ENCODE measurements at regions not wholly inside any gene's neighbourhood (a gene's known extent, or its start where the extent isn't known, plus 50 kb on each side); places are given as distances from the start of the nearest gene placed in this dataset.

GRCh38 chr5:71955723-71956122 lies 151.6 kb upstream of the MAP1B start:
- no peak for DNase-seq

- no peak for DNase-seq
Measured at GRCh38 chr5:71957292-71957898, 149.9 kb upstream of the MAP1B start.

GRCh38 chr5:71960195-71960594 lies 147.1 kb upstream of the MAP1B start:
- no peak for DNase-seq

DNA sequence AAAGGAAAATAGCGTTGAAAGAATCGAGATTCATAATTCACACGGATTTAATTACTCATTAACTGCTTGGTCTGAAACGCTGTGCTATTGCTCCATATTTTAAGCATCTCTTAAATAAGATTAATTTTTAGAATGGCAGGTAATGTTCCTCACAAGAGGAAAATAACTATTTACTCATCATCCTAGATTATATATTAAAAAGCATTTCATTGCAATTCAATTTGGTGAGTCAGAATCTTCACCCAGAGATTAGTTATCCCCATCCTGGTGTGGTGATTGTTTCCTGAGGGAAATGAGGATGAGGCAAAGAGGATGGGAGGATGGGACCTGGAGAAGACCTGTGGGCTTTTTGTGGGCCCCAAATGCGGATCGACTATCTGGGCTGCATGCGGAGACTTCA lies 145.5 kb upstream of the MAP1B start:
- no peak for DNase-seq

- no peak for DNase-seq
Measured at GRCh38 chr5:71969460-71969859, 137.8 kb upstream of the MAP1B start.

- DNase-seq = no peak
Measured at GRCh38 chr5:71971862-71972261, 135.4 kb upstream of the MAP1B start.

GRCh38 chr5:71972777-71973473 lies 134.3 kb upstream of the MAP1B start:
- DNase-seq = no peak

GRCh38 chr5:71973563-71973962 lies 133.7 kb upstream of the MAP1B start:
- no peak for DNase-seq

- no peak for DNase-seq
Measured at GRCh38 chr5:71974165-71974564, 133.1 kb upstream of the MAP1B start.

- DNase-seq = no peak
Measured at GRCh38 chr5:71974622-71975021, 132.7 kb upstream of the MAP1B start.

- DNase-seq = no peak
Measured at GRCh38 chr5:71976449-71976848, 130.8 kb upstream of the MAP1B start.

- no peak for DNase-seq
Measured at GRCh38 chr5:71977311-71977710, 130.0 kb upstream of the MAP1B start.

DNA sequence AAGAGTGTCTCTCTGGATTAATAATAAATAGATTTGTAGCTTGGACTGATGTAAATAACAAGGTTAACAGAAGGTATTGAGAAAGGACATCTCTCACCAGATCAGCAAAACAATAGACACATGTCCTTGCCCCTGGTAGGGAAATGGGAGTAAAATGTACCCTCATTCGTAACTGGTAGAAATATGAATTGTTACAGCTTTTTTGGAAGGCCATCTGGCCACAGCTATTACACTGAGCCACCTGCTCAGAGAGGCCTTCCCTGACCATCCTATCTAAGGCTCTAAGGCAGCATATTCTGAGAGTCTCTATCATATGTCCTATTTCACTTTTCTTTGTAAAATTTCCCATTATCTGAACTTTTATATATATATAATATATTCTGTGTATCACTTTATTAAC lies 129.1 kb upstream of the MAP1B start:
- DNase-seq = no peak

- no peak for DNase-seq
Measured at GRCh38 chr5:71982717-71983395, 124.4 kb upstream of the MAP1B start.

DNA sequence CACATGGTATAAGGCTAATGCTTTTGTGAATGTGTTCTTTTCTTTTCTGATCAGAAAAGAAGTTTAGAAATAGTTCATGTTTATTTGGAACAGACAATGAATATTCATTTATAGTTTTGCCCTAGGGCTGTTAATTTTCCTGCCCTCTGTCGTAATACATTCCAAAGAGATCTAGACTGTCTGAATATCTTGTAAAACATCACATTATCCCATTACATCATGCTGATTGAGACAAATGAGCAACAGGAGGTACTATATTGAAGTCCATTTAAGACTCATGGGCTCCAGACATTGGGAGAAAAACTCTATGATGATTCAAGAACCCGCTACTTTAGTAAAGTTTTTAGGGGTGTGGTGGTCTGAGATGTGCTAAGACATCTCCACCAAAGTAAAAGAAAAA lies 121.2 kb upstream of the MAP1B start:
- DNase-seq = no peak

- DNase-seq = no peak
Measured at GRCh38 chr5:71988808-71989207, 118.5 kb upstream of the MAP1B start.

DNA sequence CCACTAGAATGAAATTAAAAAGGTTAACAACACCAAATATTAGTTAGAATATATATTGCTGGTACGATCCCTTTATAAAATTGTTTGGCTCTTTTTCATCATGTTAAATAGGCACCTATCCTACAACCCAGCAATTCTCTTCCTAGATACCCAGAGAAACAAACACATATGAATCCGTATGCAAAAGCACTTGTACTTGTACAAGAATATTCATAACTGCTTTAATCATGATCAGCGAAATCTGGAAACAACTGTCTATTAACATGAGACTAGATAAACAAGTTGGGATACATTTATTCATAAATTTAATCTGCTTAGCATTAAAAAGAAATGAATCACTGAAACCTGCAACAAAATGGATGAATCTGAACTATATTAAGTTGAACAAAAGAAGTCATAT lies 113.7 kb upstream of the MAP1B start:
- DNase-seq = no peak

- no peak for DNase-seq
Measured at GRCh38 chr5:71996789-71997188, 110.5 kb upstream of the MAP1B start.

GRCh38 chr5:71998746-71999145 lies 108.5 kb upstream of the MAP1B start:
- no peak for DNase-seq

DNA sequence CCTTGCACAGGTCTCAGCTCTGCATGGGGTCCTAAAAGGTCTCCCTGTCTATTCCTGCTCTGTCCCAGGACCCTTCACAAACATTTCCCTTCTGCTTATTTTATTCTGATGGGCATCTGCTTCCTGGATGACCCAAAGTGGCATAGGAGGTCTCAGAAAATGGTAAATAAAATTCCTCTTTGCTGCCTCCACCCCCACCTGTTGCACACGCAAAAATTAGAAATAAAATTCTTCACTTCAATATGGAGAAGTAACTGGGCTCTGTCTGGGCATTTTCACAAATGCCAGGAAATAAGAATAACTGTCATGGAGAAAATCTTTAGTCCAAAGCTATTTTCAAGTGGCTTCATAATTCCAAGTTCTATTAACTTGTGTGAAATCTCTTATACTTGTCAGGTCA lies 106.6 kb upstream of the MAP1B start:
- DNase-seq = no peak

DNA sequence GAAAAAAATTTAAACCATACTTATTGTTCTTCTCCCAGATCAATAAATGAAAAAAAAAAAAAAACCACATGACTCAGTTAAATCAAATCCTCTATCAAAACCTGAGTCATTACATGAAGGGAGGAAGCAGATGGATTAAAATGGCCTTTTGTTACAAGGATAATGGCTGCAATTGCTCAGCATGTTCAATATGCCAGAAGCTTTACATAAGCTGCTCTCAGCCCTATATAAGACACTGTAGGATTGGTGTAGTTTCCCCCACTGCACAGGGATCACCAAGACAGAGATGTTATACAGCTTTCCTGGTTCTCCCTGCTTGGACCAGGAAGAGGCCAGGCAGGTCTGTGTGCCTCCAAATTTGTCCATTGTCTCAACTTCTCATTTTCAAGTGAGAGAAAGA lies 101.6 kb upstream of the MAP1B start:
- no peak for DNase-seq

- DNase-seq = no peak
Measured at GRCh38 chr5:72006361-72006760, 100.9 kb upstream of the MAP1B start.

GRCh38 chr5:72007336-72008111 lies 99.8 kb upstream of the MAP1B start:
- DNase-seq = no peak

DNA sequence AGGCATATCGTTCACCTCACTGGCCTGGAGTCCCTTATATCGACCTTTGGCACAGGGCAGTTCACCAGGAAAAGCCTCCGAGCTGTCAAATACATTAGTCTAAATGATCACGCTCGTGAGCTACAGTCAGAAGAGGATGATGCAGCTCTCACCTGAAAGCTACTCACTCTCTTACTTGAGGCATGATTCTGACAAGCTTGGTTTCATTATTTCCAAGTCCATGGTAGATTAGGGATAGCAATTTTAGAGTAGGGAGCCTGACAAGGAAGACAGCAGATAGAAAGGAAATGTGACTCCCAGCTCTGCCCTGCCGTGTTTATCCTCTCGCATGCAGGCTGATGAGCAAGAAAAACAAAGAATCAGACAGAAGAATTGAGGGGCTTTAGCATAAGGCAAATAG lies 98.0 kb upstream of the MAP1B start:
- no peak for DNase-seq

Data from suppressor macrophage treated with lipopolysaccharide for 1 hour (primary cell).